ENCODE measurements at regions not wholly inside any gene's neighbourhood (a gene's known extent, or its start where the extent isn't known, plus 50 kb on each side); places are given as distances from the start of the nearest gene placed in this dataset.

- no peak for TF ChIP-seq CTCF (IDR thresholded peaks at IDR 0.05; ENCODE audit: insufficient read depth, low read depth, low read length)
- TF ChIP-seq EZH2 (IDR thresholded peaks at IDR 0.05; ENCODE audit: insufficient read depth, low read length) = no peak
These were observed 61.6 kb upstream of the ATP5PO start for GRCh38 chr21:33977017-33977720.
